ENCODE measurements at regions not wholly inside any gene's neighbourhood (a gene's known extent, or its start where the extent isn't known, plus 50 kb on each side); places are given as distances from the start of the nearest gene placed in this dataset.

DNA sequence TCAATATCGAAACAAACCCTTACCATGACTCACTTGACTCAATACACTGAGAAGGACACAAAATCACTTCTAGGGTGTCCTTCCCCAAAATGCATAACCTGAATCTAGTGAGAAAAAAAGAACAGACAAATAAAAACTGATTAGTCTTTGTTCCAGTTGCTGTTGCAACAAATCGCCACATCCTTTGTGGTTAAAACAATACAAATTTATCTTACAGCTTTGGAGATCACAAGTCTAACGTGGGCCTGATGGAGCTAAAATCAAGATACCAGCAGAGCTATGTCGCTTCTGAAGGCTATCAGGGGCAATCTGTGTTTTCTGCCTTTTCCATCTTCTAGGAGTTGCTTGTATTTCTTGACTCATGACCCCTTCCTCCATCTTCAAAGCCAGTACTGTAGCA, 541.7 kb downstream of the KCNJ3 start:
- intact Hi-C loops (cut with micrococcal nuclease): no loop called here
- in situ Hi-C loops (cut with MboI; ENCODE audit: low sequenced_read_pairs): no loop called here
- POLR2A ChIA-PET (ENCODE audit: unreplicated experiment): no interaction called here
- no peak overlapping the region for H3K4me3 ChIP-seq (ENCODE audit: insufficient read depth, low read depth, low read length)
- H4K20me1 ChIP-seq (ENCODE audit: insufficient read depth, low read length): no peaks in the 10 kb centered on the region
- H2AFZ ChIP-seq (replicated peaks; ENCODE audit: low read length, poor library complexity): no peak overlapping the region
- DNase-seq (no peak), ATAC-seq (ENCODE audit: low read depth) (no peak)
- no peak overlapping the region for H2AK9ac ChIP-seq (replicated peaks; ENCODE audit: low read depth, low read length, poor library complexity)
- CTCF ChIA-PET: no interaction called here
- no peaks in the 10 kb centered on the region for H3K9me1 ChIP-seq (ENCODE audit: insufficient read depth, low read length)
- no peak overlapping the region for H3K14ac ChIP-seq (replicated peaks; ENCODE audit: low read depth, low read length)
- no peak overlapping the region for H2AK5ac ChIP-seq (ENCODE audit: low read depth, low read length)
- no peak overlapping the region for H3K56ac ChIP-seq (ENCODE audit: extremely low read depth, insufficient read depth, low read length)
- H3K9ac ChIP-seq (ENCODE audit: low read depth, low read length): no peak overlapping the region
- no peak overlapping the region for H3K18ac ChIP-seq (ENCODE audit: low read depth, low read length)
- no peak overlapping the region for H4K5ac ChIP-seq (ENCODE audit: low read depth, low read length)
- H2BK5ac ChIP-seq (ENCODE audit: low read depth, low read length, poor library complexity, severe bottlenecking): no peak overlapping the region
- no peaks in the 10 kb centered on the region for H3K4me1 ChIP-seq (ENCODE audit: control insufficient read depth, insufficient read depth, low read length)
- H3K36me3 ChIP-seq (ENCODE audit: control insufficient read depth, insufficient read depth, low read length): no peaks in the 10 kb centered on the region
- TF ChIP-seq SMC3 (IDR thresholded peaks at IDR 0.05; ENCODE audit: low read depth, low read length) (no peak), RCOR1 (IDR thresholded peaks at IDR 0.05; ENCODE audit: insufficient replicate concordance, low read length) (no peak), MXI1 (IDR thresholded peaks at IDR 0.05; ENCODE audit: borderline replicate concordance, low read depth, low read length) (no peak), MAFK (IDR thresholded peaks at IDR 0.05; ENCODE audit: low read depth, low read length) (no peak), NFE2L2 (IDR thresholded peaks at IDR 0.05; ENCODE audit: low read depth, low read length) (no peak), FOS (IDR thresholded peaks at IDR 0.05; ENCODE audit: low read depth, low read length) (no peak), RFX5 (IDR thresholded peaks at IDR 0.05; ENCODE audit: low read depth, low read length) (no peak), POLR2A (IDR thresholded peaks at IDR 0.05; ENCODE audit: low read depth, low read length) (no peak), RAD21 (IDR thresholded peaks at IDR 0.05; ENCODE audit: low read length) (no peak), CEBPB (IDR thresholded peaks at IDR 0.05; ENCODE audit: low read depth, low read length) (no peak), BHLHE40 (IDR thresholded peaks at IDR 0.05; ENCODE audit: low read depth, low read length) (no peak), CHD1 (IDR thresholded peaks at IDR 0.05; ENCODE audit: low read depth, low read length) (no peak), MAZ (IDR thresholded peaks at IDR 0.05; ENCODE audit: borderline replicate concordance, low read depth, low read length) (no peak)
- TF ChIP-seq, protein P1, sequence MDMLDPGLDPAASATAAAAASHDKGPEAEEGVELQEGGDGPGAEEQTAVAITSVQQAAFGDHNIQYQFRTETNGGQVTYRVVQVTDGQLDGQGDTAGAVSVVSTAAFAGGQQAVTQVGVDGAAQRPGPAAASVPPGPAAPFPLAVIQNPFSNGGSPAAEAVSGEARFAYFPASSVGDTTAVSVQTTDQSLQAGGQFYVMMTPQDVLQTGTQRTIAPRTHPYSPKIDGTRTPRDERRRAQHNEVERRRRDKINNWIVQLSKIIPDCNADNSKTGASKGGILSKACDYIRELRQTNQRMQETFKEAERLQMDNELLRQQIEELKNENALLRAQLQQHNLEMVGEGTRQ (IDR thresholded peaks at IDR 0.05; ENCODE audit: low read depth, low read length): no peak
- TF ChIP-seq, protein P2, sequence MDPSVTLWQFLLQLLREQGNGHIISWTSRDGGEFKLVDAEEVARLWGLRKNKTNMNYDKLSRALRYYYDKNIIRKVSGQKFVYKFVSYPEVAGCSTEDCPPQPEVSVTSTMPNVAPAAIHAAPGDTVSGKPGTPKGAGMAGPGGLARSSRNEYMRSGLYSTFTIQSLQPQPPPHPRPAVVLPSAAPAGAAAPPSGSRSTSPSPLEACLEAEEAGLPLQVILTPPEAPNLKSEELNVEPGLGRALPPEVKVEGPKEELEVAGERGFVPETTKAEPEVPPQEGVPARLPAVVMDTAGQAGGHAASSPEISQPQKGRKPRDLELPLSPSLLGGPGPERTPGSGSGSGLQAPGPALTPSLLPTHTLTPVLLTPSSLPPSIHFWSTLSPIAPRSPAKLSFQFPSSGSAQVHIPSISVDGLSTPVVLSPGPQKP (IDR thresholded peaks at IDR 0.05; ENCODE audit: borderline replicate concordance, low read depth, low read length): no peak
- TF ChIP-seq, protein P3, sequence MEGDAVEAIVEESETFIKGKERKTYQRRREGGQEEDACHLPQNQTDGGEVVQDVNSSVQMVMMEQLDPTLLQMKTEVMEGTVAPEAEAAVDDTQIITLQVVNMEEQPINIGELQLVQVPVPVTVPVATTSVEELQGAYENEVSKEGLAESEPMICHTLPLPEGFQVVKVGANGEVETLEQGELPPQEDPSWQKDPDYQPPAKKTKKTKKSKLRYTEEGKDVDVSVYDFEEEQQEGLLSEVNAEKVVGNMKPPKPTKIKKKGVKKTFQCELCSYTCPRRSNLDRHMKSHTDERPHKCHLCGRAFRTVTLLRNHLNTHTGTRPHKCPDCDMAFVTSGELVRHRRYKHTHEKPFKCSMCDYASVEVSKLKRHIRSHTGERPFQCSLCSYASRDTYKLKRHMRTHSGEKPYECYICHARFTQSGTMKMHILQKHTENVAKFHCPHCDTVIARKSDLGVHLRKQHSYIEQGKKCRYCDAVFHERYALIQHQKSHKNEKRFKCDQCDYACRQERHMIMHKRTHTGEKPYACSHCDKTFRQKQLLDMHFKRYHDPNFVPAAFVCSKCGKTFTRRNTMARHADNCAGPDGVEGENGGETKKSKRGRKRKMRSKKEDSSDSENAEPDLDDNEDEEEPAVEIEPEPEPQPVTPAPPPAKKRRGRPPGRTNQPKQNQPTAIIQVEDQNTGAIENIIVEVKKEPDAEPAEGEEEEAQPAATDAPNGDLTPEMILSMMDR (conservative IDR thresholded peaks at IDR 0.05; ENCODE audit: low read depth, low read length): no peak
- H2BK120ac ChIP-seq (ENCODE audit: low read depth, low read length): no peak overlapping the region
- H3K4me2 ChIP-seq (ENCODE audit: low read depth, low read length): no peak overlapping the region
- no peak overlapping the region for H4K8ac ChIP-seq (ENCODE audit: low read depth in 2 of 2, low read length in 2 of 2)
- no peak overlapping the region for H3K23ac ChIP-seq (ENCODE audit: low read depth, low read length)
- H3K27ac ChIP-seq (ENCODE audit: insufficient read depth, low read length): no peak overlapping the region
- no peak overlapping the region for H3K4ac ChIP-seq (ENCODE audit: low read depth, low read length)
- no peak overlapping the region for H2BK20ac ChIP-seq (ENCODE audit: low read depth, low read length)
- no peak overlapping the region for H4K91ac ChIP-seq (ENCODE audit: insufficient read depth, low read depth, low read length)
- H3K79me1 ChIP-seq (ENCODE audit: low read depth in 1 of 2, low read length in 2 of 2): no peaks in the 10 kb centered on the region
- H3K27me3 ChIP-seq (ENCODE audit: control insufficient read depth, insufficient read depth, low read length): no peaks in the 10 kb centered on the region
- 0 out of 2 replicates have a peak, but pooled peaks cover 2% of the 10 kb centered on the region for H3K9me3 ChIP-seq (ENCODE audit: control insufficient read depth, insufficient read depth, low read length)
- dilution Hi-C loops (cut with HindIII; ENCODE audit: low sequenced_read_pairs, unreplicated experiment): no loop called here
- 0% methylated on average over 1 of the region's 4 CpGs; no CpG with 5 or more reads in 1 of the 2 experiments for WGBS, 2 experiments (ENCODE audit: extremely low coverage in 2 of 2, insufficient read length in 1 of 2)
- no peak overlapping the region for H2BK15ac ChIP-seq (ENCODE audit: low read depth, low read length)
- no TSS peak for BruUV-seq (replicated peaks)

Measured in IMR-90 (cell line).